Right forelimb (tissue), 1 donor: ENCODE measurements at regions not wholly inside any gene's neighbourhood (a gene's known extent, or its start where the extent isn't known, plus 50 kb on each side); places are given as distances from the start of the nearest gene placed in this dataset.

ENCODE experiments used
- DNase-seq: peaks from one replicate; pipeline ENCODE4 v3.0.0-alpha.2; 2018

DNA sequence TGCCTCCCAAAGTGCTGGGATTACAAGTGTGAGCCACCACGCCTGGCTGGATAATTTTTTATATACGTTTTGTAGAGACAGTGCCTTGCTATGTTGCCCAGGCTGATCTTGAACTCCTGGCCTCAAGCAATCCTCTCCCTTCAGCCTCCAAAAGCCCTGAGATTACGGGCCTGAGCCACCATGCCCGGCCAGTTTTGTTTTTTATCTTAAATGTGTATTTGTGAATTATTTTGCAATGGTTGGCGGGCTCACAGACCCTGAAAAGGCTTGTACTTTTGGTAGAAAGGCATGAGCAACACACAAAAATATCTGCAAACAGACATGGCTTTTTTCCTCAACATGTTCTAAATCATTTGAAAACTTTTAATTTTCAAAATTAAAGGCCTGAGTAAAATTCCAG lies 73.4 kb upstream of the TMEM18 start:
- DNase-seq = no peak

DNA sequence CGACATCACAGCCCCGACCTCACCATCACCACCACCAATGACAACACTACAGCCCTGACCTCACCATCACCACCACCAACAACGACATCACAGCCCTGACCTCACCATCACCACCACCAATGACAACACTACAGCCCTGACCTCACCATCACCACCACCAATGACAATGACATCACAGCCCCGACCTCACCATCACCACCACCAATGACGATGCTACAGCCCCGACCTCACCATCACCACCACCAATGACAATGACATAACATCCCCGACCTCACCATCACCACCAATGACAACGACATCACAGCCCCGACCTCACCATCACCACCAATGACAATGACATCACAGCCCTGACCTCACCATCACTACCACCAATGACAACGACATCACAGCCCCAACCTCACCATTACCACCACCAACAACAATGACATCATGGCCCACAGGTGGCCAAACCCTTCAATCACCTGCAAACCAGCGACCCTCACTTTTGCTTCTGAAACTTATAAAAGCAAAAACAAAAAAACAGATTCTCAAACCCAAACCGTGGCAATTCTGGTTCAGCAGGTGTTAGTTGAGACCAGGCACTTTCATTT lies 70.7 kb upstream of the TMEM18 start:
- no peak for DNase-seq

DNA sequence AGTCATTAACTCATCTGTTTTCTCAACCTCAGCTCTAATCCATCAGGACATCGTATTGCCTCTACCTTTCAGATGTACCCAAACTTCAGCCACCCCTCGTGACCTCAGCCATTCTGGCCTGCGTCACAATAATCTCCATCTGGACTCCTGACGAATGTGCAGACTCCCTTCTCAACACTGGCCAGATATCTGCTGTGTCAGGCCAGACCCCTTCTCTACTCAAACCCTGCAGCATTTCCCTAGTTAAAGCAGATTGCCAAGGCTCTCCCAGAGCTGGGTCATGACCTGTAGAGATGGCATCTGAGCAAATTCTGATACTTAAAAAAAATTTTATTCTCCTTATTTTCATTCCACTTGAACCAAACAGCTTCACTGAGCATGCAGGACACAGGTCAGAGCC lies 69.5 kb upstream of the TMEM18 start:
- no peak for DNase-seq

DNA sequence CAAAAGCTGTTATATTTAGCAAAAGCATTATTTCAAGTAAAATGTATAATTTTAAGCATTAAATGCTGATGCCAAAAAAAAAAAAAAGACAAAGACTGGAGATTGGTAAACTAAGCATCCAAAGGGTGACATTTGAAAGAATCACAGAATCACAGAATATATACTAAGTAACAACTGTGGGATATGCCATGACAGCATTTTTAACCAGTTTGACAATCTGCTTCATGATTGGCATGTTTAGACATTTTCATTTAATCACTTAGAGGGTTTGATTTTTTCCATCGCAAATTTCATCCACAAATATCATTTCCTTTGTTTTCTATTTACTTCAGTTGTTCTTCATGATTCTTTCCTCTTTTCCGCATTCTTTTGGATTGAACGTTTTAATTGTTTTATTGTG lies 66.9 kb upstream of the TMEM18 start:
- DNase-seq = no peak

DNA sequence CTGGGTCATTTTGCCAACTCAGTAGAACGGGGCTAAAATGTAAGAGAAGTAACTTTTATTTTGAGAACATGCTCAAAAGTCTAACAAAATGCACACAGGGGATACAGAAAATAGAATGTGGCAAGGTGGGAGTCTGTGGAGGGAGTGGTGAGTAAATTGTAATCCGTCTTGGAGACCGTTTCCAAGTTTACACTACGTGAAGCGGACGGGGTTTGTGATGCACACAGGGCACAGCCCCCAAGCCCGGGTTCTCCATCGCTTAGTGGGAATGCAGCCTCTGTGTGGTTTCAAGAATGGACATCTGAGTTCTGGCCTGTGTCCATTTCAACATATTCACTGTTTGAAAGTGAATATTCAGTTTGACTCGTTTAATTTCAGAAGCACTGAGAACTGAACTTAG lies 65.0 kb upstream of the TMEM18 start:
- DNase-seq = no peak

DNA sequence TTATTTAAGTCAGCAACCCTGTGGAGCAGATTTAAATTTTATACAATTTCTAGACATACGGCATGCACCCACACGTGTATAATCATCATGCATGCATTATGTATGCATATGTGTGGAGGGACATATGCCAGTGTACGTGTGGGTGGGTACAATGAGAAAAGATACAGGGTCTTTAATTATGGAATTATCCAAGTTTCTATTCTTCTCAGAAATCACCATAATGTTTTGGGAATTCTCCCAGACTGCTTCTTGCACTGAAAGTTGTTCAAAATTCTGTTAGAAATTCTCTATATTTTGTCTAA lies 63.9 kb upstream of the TMEM18 start:
- DNase-seq = no peak

DNA sequence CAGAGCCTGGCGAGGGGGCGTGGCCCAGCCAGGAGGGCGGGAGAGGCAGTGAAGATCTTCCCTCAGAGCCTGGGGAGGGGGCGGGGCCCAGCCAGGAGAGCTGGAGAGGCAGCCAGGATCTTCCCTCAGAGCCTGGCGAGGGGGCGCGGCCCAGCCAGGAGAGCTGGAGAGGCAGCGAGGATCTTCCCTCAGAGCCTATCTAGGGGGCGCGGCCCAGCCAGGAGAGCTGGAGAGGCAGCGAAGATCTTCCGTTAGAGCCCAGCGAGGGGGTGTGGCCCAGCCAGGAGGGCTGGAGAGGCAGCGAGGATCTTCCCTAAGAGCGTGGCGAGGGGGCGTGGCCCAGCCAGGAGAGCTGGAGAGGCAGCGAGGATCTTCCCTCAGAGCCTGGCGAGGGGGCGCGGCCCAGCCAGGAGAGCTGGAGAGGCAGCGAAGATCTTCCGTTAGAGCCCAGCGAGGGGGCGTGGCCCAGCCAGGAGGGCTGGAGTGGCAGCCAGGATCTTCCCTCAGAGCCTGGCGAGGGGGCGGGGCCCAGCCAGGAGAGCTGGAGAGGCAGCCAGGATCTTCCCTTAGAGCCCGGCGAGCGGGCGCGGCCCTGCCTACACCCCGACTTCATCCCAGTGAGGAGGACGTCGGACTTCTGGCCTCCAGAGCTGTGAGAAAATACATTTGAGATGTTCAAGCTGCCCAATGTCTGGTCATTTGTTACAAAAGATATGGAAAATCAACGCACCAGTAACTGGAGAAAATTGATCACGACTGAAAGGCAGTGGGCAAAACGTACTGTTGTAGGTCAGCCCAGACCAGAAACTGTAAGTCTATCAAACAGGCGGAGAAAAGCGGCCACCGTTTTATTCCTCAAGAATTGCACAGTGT lies 63.4 kb upstream of the TMEM18 start:
- peak; percentile 89 for DNase-seq

DNA sequence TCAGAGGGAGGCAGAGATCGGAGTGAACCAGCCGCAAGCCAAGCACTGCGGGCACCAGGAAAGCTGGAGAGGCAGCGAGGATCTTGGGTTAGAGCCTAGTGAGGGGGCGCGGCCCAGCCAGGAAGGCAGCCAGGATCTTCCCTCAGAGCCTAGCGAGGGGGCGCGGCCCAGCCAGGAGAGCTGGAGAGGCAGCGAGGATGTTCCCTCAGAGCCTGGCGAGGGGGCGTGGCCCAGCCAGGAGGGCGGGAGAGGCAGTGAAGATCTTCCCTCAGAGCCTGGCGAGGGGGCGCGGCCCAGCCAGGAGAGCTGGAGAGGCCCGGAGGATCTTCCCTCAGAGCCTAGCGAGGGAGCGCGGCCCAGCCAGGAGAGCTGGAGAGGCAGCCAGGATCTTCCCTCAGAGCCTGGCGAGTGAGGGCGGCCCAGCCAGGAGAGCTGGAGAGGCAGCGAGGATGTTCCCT lies 62.7 kb upstream of the TMEM18 start:
- DNase-seq = peak; percentile 73

DNA sequence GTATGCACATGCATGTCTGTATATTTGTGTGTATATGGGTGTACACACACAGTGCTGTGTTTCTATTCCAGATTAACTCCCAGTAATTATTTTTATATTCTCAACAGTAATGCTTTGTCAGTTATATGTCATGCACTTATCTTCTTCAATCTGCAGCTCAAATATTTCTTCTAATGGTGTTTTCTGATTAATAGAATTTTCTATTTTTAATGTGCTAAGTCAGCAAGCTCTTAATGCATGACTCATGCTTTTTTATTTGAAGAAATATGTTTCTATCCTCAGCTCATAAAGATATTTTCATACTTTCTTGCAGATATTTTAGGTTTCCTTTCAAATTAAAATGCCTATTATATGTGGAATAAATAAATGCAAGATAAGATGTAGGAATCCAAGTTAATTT lies 59.7 kb upstream of the TMEM18 start:
- no peak for DNase-seq

DNA sequence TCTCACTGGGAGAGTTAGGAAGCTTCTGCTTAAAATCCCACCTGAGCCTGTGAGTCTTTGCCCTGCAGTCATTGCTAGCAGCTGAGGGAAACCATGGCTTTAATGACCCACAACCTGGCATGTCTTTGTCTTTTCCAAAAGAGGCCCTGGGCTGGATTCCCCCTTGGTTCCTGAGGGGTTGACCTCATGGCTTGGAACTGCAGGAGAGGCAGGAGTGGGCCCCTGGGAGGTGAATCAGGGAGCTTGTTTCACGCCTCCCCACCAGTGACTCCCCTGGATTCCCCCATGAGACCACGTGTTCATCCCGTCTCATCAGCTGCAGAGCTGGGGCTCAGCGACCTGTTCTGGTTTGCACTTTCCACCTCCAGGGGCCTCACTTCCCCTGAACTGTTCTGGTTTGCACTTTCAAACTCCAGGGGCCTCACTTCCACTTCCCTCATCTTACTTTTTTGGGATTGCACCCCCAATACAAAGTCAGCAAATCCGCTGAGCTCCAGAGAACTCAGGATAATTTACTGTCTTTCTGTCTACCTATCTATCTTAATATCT lies 58.5 kb upstream of the TMEM18 start:
- DNase-seq = no peak

DNA sequence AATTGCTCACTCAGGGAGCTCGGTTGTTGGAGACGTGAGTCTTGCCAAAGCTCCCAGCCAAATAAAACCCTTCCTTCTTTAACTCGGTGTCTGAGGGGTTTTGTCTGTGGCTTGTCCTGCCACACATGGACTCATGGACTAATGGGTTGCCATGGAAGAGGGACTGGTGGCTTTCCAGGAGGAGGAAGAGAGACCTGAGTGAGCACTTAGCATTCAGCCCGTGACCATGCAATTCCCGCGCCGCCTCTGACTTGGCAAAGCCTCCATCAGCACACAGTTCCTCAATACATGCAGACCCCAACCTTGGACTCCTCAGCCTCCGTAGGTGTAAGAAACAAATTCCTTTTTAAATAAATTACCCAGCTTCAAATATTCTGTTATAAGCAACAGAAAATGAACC lies 57.3 kb upstream of the TMEM18 start:
- no peak for DNase-seq

DNA sequence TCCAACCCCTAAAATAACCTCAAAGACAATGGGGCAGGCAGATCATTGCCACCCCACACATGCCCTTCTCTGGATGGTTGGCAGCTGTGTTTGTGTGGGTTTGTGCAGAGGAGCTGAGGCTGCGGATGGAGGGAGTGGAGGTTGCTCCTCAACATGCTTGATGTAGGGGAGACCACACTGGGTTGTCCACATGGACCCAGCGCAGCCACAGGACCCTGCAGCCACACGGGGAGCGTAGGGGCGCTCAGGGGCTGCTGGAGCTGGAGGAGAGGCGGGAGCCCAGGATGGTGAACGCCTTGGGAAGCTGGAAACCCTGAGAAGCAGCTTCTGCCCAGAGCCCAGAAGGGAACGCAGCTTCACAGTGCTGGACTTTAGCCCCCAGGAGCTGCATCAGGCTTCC lies 56.3 kb upstream of the TMEM18 start:
- DNase-seq = no peak

DNA sequence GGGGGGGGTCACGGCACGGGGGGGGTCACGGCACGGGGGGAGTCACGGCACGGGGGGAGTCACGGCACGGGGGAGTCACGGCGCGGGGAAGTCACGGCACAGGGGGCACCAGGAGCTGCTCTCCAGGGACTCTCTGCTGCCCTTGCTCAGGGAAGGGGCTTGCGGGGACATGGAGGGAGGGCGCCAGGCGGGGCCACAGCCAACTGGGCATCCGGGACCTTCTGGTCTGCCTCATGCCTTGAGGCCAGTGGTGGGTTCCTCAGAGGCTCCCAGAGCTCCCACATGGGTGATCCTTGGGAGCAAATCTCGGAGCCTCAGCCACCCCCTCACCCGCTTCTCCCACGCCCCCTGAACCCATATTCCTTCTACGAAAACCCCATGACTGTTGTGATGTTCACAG lies 55.8 kb upstream of the TMEM18 start:
- DNase-seq = no peak

DNA sequence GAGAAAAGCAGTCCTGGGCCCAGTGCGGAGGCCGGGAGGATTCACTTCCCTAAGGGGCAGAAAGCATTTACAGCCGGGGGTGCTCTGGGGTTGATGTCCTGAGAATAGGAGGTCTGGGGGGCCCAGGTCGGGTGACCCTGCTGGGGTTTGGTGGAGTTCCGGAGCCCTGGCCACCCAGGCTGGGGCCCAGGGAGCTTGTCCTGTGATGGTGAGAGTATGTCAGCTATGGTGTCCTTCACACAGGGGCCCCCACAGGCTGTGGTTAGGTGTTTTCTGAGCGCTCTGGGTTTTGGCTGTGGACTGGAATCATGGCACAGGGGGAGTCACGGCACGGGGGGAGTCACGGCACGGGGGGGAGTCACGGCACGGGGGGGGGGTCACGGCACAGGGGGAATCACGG lies 54.5 kb upstream of the TMEM18 start:
- no peak for DNase-seq

DNA sequence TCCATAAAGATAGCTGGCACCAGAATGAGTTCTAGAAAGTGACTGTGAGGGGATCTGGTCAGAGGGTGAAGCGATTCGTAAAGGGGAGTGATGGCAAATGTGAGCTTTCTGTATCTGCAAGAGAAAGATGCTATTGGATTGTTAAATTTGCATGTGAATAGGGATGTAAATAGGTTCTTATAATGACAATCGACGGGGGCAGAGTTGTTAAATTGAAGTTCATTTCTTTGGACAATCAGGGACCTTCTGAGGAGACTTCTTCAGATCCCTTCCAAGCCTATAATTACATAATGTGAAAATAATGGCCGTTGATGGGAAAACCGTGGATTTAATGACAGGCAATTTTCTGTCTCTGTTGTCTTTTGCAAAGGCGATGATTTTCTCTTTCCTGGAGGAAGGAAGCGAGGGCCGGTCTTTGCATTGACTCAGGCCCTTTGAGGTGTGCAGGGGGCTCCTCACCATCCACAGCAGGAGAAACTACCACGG lies 52.2 kb upstream of the TMEM18 start:
- DNase-seq = no peak

DNA sequence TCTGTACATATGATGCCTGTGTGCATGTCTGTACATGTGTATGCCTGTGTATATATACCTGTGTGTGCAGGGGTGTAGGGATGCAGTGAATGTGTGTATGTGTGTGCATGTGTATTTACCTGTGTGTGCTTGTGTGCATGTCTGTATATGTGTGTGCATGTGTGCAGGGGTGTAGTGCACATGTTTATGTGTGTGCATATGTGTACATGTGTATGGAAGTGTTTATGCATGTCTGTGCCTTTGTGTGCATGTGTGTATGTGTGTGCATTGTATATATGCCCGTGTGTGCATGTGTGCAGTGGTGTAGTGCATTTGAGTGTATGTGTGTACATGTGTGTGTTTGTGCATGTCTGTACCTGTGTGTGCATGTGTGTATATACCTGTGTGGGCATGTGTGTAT lies 51.0 kb upstream of the TMEM18 start:
- no peak for DNase-seq

DNA sequence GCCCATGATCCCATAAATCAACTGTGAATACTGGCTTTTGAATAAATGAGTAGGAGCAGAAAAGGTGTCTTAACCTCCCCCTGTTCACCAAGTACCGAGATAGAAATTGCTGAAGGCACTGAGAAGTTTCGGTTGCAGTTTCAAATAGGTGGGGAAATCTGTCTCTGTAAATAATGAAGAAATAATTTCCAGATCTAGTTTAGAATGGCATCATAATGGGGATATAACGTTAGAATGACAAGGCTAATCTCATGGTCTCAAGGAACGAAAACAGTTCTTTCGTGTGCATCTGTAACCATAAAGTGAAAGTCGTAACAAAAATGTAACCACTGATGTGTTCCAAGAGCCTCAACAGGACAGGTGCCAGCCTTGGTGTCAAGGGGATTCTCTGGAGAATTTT lies 49.9 kb upstream of the TMEM18 start:
- DNase-seq = no peak
